Esophagus (tissue), 2 donors: ENCODE measurements at regions not wholly inside any gene's neighbourhood (a gene's known extent, or its start where the extent isn't known, plus 50 kb on each side); places are given as distances from the start of the nearest gene placed in this dataset.
"Not testable (repeated sequence)": the region's sequence is repeated elsewhere in the genome, so short reads cannot be mapped to it uniquely, and the experiment has no call there.

ENCODE experiments used
- H3K27ac ChIP-seq, 2 donors: one replicate each; pipeline ENCODE4 v1.5.1; 2013; ENCODE audit warnings: low read depth in 2 of 2, mild to moderate bottlenecking in 2 of 2, inconsistent platforms in 1 of 2, low read length in 1 of 2, moderate library complexity in 1 of 2
- H3K27me3 ChIP-seq, 2 donors: one replicate each; pipeline ENCODE4 v1.6.1; 2013; ENCODE audit warnings: low read length in 2 of 2, control low read depth in 1 of 2, mild to moderate bottlenecking in 1 of 2; ENCODE audit not compliant: insufficient read depth in 2 of 2, control insufficient read depth in 1 of 2
- H3K36me3 ChIP-seq, 2 donors: one replicate each; pipeline ENCODE4 v1.6.1; 2013; ENCODE audit warnings: low read length in 1 of 2; ENCODE audit not compliant: control insufficient read depth in 2 of 2, insufficient read depth in 2 of 2
- H3K4me1 ChIP-seq, 2 donors: one replicate each; pipeline ENCODE4 v1.6.1; 2013; ENCODE audit warnings: low read length in 1 of 2; ENCODE audit not compliant: control insufficient read depth in 2 of 2, insufficient read depth in 2 of 2
- H3K4me3 ChIP-seq, 2 donors: one replicate each; pipeline ENCODE4 v1.5.1; 2013; ENCODE audit warnings: low read length in 2 of 2, mild to moderate bottlenecking in 2 of 2, low read depth in 1 of 2, moderate library complexity in 1 of 2
- H3K9me3 ChIP-seq, 2 donors: one replicate each; pipeline ENCODE4 v1.6.1; 2013; ENCODE audit warnings: mild to moderate bottlenecking in 2 of 2, low read depth in 1 of 2, low read length in 1 of 2, moderate library complexity in 1 of 2; ENCODE audit not compliant: control insufficient read depth in 2 of 2, insufficient read depth in 1 of 2
- WGBS, 2 donors: extraction: QIAGEN DNeasy Blood & Tissue Kit; methylation state at CpG; one replicate each; pipeline ENCODE4 v1.1.7; 2013; 5-methylcytosine and 5-hydroxymethylcytosine counted together
- donor health status: healthy with polysubstance abuse.
- donor health status: Bipolar disorder and iron deficiency.

DNA sequence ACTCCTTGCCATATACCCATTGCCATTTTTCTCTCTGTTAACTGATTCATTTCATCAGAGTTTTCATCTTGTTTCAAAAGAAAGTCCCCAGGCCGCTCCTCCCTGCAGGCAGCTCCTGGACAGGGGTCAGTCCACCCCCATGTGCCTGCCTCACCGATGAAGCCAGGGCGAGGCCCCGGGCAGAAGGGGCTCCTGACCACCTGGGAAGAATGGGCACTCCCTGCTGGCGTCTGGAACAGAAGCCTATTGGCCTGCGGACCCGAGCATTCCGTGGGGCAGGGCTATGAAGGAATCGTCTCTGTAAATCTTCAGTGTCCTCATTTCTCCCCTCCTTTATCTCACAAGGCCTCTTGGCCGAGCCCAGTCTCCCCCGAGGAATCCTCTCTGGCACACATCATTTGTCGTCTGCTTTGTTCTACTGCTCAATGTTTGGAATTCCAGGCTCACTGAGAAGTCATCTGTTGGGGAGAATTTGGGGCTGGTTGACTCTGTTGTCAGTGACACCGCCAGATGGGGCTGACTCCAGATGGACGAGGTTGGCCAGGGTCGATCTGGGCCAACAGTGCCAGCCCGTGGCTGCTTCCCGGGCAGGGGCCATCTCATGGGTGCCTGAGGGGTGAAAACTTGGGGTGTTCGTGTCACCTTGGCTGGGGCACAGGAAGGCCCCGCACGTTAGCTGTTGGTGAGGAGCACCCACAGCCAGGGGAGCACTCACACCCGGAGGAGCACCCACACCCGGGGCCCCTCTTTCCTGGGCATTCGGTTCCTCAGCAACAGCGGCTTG, 183.9 kb downstream of the BANP start:
- not testable (repeated sequence) for H3K9me3 ChIP-seq, H3K36me3 ChIP-seq, H3K4me3 ChIP-seq, H3K4me1 ChIP-seq, H3K27me3 ChIP-seq, H3K27ac ChIP-seq
- 55 to 62% methylated on average over 24 of the region's 24 CpGs for WGBS, 2 donors

DNA sequence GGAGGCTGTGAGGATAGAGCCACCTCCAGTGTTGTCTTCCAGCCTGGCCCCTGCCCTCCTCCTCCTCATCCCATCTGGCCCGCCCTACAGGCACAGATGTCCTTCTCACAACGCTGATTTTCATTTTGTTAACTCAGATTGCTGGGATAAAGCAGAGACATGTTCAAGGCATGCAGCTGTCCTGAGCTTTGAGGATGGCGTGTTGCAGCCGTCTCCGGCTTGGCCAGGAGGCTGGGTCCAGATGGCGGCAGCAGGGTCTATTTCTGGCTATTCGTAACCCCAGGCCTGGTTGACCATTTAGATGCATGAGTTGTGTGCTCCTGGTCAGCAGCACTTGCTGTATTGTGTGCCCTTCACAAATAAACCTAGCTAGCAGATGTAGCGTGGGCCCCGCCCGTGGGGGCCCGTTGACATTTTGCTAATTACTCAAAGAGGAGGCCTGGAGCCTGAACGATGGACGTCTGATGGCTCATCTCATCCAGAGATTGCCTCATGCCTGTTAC, 185.0 kb downstream of the BANP start:
- 69 to 76% methylated on average over 13 of the region's 13 CpGs for WGBS, 2 donors
- not testable (repeated sequence) for H3K9me3 ChIP-seq

DNA sequence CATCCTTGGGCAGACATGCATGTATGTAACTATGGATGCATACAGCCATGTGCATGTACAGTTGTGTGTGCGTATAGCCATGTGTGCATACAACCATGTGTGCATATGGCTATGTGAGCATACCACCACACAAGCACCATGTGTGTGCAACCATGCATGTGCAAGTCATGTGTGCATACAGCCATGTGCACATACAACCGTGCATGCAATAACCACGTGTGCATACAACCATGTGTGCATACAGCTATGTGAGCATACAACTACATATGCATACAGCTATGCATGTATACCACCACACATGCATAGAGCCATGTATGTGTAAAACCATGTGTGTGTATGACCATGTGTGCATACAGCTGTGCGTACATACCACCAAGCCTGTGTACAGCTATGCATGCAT, 185.7 kb downstream of the BANP start:
- not testable (repeated sequence) for H3K4me3 ChIP-seq, H3K27me3 ChIP-seq, H3K9me3 ChIP-seq, H3K4me1 ChIP-seq, H3K36me3 ChIP-seq, H3K27ac ChIP-seq
- WGBS, 2 donors: 97 to 98% methylated on average over 4 of the region's 4 CpGs

More for the DNA sequence above, 185.0 kb downstream of the BANP start:
- H3K4me1 ChIP-seq, H3K27me3 ChIP-seq, H3K27ac ChIP-seq, H3K4me3 ChIP-seq, H3K36me3 ChIP-seq: not testable (repeated sequence)

DNA sequence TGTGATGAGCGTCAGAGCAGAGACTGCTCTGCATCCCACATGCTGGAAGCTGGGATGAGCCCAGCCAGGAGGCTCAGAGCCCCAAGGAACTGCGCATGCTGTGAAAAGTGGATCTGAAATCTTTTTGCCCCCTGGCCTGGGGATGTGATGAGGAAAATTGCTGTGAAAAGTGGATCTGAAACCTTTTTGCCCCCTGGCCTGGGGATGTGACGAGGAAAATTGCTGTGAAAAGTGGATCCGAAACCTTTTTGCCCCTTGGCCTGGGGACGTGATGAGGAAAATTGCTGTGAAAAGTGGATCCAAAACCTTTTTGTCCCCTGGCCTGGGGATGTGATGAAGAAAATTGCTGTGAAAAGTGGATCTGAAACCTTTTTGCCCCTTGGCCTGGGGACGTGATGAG, 187.9 kb downstream of the BANP start:
- H3K4me3 ChIP-seq, H3K27me3 ChIP-seq, H3K36me3 ChIP-seq, H3K4me1 ChIP-seq, H3K27ac ChIP-seq, H3K9me3 ChIP-seq: not testable (repeated sequence)
- WGBS, 2 donors: 78 to 79% methylated on average over 6 of the region's 6 CpGs

DNA sequence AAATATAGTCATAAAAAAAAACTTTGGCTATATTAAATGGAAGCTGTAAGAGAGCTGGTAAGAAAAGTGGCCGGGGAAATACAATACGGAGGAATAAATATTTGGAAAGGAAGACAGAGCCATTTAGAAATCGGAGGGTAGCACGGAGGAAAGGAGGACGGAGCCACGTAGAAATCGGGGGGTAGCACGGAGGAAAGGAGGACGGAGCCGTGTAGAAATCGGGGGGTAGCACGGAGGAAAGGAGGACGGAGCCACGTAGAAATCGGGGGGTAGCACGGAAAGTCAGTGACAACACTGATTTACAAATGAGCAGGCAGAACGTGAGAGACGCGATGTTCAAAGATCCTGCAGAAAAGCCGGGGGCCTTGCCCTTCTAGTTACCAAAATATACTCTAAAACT, 189.0 kb downstream of the BANP start:
- WGBS, 2 donors: 93% methylated on average over 20 of the region's 20 CpGs

DNA sequence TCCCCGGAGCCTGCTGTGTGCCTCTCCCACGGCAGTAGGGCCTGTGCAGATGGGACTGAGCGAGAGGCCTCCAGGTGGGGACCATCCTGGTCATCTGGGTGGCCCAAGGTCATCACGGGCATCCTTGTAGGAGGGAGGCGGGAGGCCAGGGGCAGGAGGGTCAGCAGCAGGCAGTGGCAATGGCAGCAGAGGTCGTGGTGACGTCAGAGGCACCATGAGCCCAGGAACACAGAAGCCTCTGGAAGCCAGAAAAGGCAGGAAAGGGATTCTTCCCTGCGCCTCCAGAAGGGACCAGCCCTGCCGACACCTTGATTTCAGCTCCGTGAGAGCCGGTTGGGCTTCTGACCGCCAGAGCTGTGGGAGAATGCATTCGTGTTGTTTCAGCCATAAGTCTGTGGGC, 190.3 kb downstream of the BANP start:
- 81 to 86% methylated on average over 11 to 13 of the region's 13 CpGs for WGBS, 2 donors
- no peak overlapping the region for H3K4me3 ChIP-seq

More for the DNA sequence above, 189.0 kb downstream of the BANP start:
- not testable (repeated sequence) for H3K4me3 ChIP-seq, H3K27me3 ChIP-seq, H3K27ac ChIP-seq, H3K4me1 ChIP-seq, H3K9me3 ChIP-seq, H3K36me3 ChIP-seq

DNA sequence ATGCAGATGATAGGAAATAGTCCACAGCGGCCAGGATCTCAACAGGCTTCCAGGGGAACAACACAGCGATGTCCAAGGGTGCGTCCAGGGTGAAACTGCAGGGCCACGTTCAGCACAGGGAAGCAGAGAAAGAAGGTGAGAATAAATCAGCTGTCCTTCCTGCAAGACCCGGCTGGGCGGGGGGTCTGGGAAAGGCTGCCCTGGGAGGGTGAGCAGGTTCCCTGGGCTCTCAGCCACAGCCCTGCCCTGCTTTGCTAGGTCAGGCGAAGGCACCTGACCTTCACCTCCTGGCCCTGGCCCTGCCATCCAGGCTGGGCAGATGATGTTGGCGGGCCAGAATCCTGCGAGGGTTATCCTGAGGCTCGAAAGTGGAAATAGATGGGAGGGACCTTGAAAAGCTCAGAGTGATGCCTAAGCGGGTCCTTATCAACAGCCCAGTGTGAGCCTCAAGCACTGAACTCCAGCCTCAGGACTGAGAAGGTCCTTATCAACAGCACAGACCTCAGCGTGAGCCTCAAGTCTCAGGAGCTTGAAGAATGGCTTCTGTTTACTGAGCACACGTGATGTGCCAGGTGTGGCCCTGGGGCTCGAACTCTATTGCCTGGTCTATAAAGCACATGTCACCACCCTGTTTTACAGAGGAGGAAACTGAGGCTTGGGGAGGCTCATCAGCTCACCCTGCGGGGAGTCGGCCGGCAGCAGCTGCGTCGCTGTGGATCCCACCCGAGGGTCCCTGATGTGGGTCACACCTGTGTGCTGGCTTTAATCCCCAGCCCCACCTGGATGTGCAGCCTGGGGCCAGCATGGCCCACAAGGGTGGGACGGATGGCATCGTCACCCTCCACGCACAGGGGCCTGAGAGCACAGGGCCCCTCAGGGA, 191.1 kb downstream of the BANP start:
- WGBS, 2 donors: 81 to 85% methylated on average over 23 of the region's 23 CpGs
- H3K9me3 ChIP-seq, H3K27me3 ChIP-seq: not testable (repeated sequence)

More for the DNA sequence above, 190.3 kb downstream of the BANP start:
- Histone ChIP-seq H3K27ac (no peak overlapping the region), H3K36me3 (no peaks in the 10 kb centered on the region), H3K27me3 (no peaks in the 10 kb centered on the region), H3K4me1 (no peaks in the 10 kb centered on the region), H3K9me3 (peaks cover 3 to 8% of the 10 kb centered on the region in 2 donors)

DNA sequence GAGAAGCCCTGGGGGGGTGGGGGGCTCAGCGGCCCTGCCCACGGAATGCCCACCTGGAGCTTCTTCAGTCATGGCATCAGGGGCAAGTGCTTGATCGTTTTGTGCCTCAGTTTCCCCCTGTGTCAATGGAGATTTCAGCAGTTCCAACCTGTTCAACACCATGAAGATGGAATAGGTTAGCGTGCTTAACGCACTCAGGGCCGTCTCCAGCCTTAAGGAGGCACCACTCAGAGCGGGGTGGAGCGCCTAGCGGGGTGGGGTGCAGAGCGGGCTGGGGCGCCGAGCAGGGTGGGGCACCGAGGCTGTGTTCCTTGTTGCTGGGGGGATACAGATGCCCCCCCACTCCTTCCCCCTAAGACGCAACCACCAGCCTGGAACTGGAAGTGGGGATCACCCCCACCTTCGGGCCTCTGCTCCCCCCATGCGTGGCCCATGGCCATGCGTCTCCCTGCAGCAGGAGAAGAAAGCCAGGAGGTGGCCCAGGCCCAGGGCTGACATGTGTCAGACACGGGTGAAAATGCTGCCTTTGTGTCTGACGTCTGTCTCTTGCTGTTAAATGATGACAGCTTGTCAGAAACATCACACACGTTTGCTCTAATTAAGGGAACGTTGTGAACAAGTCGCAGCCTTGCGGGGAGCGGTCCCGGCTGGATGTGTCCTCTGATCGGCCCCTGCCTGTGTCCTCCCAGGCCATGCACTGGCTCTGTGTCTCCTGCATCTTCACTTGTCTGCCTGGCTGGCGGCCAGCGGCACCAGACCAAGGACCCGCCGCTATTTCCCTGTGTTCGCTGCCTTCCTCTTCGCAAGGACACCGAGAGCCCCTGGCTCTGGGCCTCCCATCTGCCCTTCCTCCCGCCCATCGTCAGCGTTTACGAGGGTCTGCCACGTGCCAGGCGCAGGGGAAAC, 192.1 kb downstream of the BANP start:
- H3K27ac ChIP-seq, H3K4me3 ChIP-seq, H3K9me3 ChIP-seq, H3K4me1 ChIP-seq, H3K27me3 ChIP-seq, H3K36me3 ChIP-seq: not testable (repeated sequence)
- 60 to 67% methylated on average over 36 to 39 of the region's 39 CpGs for WGBS, 2 donors

More for the DNA sequence above, 191.1 kb downstream of the BANP start:
- not testable (repeated sequence) for H3K4me1 ChIP-seq, H3K4me3 ChIP-seq, H3K36me3 ChIP-seq, H3K27ac ChIP-seq

DNA sequence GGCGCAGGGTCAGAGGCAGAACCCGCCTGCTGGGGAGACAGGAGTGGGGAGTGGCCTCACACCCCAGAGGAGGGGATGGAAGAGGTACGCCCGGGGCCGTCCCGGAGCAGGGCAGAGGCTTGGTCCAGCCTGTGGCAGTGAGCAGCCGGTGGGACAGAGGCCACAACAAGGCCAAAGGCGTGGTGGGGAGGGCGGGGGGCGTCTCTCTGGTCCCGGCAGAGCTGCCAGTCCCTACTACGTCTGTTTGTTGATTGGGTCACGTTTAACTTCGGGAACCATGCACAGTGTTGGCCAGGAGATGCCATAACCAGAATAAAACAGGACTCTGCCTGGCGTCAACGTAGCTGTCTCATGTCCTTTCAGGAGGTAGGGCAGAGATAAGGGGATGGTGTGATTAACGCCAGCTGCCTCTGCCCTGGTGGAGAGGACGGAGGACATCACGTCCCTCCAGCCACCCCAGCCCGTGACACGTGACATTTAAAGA, 192.8 kb downstream of the BANP start:
- Histone ChIP-seq H3K27me3 (no peaks in the 10 kb centered on the region), H3K4me3 (no peak overlapping the region), H3K27ac (no peak overlapping the region), H3K4me1 (no peaks in the 10 kb centered on the region), H3K9me3 (peaks cover 1 to 3% of the 10 kb centered on the region in 2 donors), H3K36me3 (no peaks in the 10 kb centered on the region)
- WGBS, 2 donors: 47 to 58% methylated on average over 21 of the region's 21 CpGs
